PC-3 (cell line): ENCODE measurements at regions not wholly inside any gene's neighbourhood (a gene's known extent, or its start where the extent isn't known, plus 50 kb on each side); places are given as distances from the start of the nearest gene placed in this dataset.

Experiments used
- CTCF ChIP-seq: fragments of 300-600 bp; sonication (generic); conservative IDR thresholded peaks from 2 replicates; pipeline ENCODE4 v1.5.1; 2017; ENCODE audit warnings: antibody characterized with exemption, low read depth, mild to moderate bottlenecking, low read length
- EZH2 ChIP-seq: fragments of 300-600 bp; sonication (generic); IDR thresholded peaks from one replicate; pipeline ENCODE4 v1.6.1; 2017; ENCODE audit warnings: antibody characterized with exemption, mild to moderate bottlenecking, low read length; ENCODE audit not compliant: unreplicated experiment
- EZH2phosphoT487 ChIP-seq: fragments of 300-600 bp; sonication (generic); IDR thresholded peaks from 2 replicates; pipeline ENCODE4 v1.6.1; 2018; ENCODE audit warnings: mild to moderate bottlenecking, antibody characterized with exemption, low read length, borderline replicate concordance

GRCh38 chr5:167763772-167764171, 527.7 kb upstream of the WWC1 start:
- TF ChIP-seq CTCF: no peak
- no peak for TF ChIP-seq EZH2
- no peak for TF ChIP-seq EZH2phosphoT487
